GM21526 (cell line): ENCODE measurements at regions not wholly inside any gene's neighbourhood (a gene's known extent, or its start where the extent isn't known, plus 50 kb on each side); places are given as distances from the start of the nearest gene placed in this dataset.

Source experiments
- ATAC-seq: cut with Tn5 transposase; IDR thresholded peaks from one replicate; pipeline ENCODE4 v1.9.1; 2021; ENCODE audit warnings: moderate library complexity; ENCODE audit not compliant: unreplicated experiment, low FRiP score

DNA sequence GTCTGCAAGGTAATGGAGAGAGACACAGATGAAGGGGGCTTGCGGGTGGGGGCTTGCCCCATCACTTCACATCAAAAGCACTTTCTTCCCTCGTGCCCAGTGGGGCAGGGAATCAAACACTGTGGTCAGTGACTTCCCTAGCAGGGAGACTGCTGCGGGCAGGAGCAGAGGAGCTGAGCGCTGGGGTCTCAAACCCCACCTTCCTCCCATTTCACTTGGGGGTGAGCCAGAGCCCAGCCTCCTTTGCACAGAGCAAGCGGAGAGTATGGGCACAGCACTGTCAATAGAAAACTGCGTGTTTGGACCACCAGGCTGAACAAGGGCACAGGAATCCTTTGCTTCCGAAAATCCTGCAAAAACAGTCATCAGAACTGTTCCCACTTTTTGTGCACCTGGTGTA lies 355.8 kb upstream of the MKI67 start:
- no peak for ATAC-seq

DNA sequence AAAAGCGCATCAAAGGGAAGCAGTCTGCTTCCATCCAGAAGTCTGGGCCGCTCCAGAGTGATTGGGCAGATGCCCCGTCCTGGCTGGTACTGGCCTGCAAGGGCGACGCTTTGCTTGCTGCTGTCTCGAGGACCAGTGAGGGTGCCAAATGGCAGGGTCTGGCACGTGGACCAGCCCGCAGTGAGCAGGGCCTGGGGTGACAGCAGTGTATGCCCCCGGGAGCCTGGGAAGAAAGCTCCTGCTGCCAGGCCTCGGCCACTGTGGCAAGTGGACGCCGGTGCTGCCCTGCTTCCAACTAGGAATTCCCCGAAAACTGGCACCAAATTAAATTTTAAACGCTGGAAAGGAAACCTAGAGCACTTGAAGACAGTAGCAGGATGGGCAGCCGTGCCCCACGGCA lies 357.0 kb upstream of the MKI67 start:
- no peak for ATAC-seq

DNA sequence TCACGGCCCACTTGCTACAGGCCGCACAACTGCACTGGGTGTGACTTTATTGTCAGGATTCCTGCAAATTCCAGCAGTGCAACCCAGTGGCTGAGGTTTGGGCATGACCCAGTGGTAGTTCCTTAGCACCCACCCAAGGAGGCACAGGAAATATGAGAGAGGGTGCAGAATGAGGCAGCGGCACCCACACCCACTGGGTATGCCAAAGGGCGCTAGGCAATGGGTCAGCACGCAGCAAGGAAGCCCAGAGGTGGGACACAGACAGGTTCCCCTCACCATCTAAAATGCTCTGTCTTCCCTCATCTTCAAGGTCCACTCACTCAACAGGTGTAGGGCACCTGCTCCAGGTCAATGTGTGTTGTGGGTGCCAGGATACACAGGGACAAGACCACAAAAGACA lies 357.8 kb upstream of the MKI67 start:
- ATAC-seq, result no peak

DNA sequence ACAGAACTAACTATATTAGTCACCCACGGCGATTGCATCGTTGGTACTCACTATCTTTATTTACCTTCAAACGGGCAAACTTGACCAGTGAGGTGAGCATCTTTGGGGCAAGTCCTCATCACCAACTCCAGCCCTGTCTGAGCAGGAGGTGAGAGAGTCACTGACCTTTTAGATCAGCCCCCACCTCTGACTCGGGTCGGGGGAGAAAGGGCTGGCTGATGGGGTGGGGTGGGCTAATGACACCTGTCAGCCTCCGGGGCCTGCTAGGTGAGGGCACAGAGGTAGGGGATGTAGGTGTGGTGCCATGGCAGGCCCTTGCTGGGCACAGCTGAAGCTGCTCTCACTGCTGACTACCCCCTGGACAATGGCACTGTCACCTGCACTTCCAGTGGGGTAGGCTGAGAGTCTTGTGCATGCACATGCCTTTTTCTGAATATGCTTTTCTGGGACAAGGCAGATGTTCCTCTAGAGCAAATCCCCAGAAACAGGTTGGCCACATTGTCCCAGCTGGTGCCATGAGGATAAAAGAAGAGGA lies 359.5 kb upstream of the MKI67 start:
- no peak for ATAC-seq

GRCh38 chr10:128487517-128487916 lies 361.3 kb upstream of the MKI67 start:
- no peak for ATAC-seq

DNA sequence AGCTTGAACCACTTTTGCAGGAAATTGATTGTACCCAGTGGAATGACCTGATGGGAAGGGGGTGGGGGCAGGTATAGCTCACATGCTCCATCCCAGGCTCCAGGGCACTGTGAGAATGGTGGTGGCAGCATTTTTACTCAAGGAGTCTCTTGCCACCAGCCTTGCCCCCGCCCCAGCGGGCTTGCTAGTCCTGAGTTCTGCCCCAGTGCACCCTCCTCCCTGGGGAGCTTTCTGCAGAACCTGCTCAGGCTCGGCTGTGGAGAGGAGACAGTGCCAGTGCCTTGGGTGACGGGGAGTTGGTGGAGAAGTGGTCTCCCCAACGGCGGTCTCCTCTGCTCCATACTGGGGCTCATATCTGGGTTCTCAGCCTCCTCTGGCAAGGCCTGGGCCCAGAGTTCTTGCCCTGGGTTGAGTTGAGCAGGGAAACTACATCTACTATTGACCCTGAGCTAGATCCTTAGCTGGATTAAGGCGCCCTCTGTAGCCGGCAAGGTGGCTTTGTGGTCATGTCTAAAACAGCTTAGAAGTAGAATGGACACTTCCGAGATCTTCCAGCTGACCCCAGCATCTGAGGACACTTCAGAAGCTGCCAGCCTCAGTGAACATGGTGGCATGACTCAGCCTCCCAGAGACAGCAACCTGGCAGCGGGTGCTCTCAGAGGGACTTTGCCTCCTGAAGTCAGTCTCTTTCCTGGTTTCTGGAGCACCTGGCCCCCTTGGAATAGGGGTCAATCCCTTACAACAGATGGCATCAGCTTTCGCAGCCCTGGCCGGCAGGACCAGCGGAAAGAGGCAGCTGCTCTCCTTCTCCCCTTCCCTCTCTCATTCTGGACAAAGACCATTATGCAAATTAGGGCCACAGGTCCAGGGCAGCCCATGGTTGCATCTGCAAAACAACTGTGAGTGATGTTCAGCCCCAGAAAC lies 363.4 kb upstream of the MKI67 start:
- ATAC-seq, result no peak

- no peak for ATAC-seq
Measured at GRCh38 chr10:128491686-128492085, 365.5 kb upstream of the MKI67 start.

DNA sequence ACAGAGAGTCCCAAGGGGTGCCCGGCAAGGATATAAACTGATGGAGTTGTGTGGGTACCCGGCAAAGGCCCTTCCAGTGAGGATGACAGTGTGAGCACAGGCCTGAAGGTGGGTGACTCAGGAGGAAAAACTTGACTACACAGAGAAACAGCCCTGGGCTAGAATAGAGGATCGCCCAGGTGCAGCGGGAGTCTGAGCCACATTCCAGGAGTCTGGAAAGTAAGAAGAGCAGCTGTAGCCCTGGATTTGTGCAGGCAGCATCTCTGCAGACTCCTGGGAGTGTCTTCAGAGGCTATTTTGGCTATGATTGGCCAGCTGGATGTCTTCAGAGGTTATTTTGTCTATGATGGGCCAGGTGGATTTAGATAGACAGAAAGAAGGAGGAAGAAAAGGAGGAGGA lies 367.6 kb upstream of the MKI67 start:
- no peak for ATAC-seq

GRCh38 chr10:128494665-128495064 lies 368.4 kb upstream of the MKI67 start:
- ATAC-seq, result no peak

DNA sequence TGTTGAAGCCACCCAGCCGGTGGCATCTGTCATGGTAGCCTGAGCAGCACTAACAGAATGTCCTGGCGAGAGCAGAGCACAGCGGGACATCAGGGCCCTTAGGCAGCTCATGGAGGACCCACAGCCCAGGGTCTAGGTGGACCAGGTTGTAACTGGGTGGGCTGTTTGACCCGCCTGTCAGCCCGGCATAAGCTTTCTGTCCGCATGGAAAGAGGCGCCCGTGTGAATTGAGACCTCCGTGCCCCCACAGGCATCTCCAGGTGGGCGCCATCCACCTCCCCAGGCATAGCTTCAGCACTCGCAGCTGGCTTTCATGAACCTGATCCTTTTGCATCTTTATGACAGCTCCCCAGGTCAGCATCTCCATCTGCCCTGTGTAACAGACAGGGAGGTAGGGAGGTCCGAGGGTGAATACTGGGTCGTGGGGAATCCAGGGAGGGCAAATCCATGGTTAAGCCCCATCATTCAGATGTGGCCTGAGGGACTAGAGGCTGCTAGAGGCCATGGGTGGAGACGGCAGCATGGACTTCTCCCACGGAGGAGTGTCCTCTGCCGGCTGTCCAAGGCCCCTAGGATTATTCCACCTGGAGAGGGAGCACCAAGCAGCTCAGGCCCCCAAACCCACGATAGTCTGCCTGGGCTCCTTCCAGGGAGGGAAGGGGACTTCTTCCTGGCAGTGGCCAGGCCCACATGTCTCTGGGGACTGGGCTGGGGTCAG lies 371.6 kb upstream of the MKI67 start:
- no peak for ATAC-seq

- ATAC-seq, result no peak
Measured at GRCh38 chr10:128498378-128498730, 372.1 kb upstream of the MKI67 start.

DNA sequence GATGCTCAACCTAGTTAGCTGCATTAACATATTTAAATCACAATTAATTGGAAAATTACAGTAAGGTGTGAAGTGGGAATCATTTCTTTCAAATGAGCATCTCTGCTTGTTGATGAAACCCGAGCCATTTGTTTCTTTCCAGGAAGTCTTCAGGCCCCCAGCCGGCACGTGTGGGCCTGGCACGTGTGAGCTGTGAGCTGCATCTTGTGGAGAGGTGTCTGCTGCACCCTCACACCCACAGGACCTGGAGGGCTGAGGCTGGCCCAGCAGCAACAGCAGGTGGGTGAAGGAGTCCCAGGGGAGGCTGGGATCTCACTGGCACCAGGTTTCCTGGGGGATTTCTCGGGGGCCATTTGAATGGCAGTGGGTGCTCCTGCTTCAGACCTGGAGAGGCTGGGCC lies 372.5 kb upstream of the MKI67 start:
- no peak for ATAC-seq

- no peak for ATAC-seq
Measured at GRCh38 chr10:128499486-128499885, 373.3 kb upstream of the MKI67 start.

DNA sequence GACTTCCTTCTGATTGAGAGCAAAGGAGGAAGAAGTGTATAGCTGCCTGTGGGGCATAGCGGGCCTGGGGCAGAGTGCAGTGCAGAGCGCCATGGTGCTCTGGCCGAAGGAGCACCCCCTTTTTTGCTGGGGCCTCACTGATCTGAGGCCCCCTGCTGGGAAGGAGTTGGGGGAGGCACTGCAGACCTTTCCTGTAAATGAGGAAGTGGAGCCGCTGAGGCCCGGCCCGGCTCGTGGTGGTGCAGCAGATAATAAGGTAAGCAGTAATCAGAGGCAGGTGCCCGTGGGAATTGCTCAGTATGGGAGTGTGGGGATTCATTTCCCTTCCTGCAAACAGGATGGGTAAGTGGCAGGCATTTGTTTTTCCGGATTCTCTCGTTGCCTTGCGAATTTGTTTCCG lies 373.7 kb upstream of the MKI67 start:
- no peak for ATAC-seq

GRCh38 chr10:128500642-128501041 lies 374.4 kb upstream of the MKI67 start:
- ATAC-seq, result no peak

GRCh38 chr10:128505346-128505745 lies 379.1 kb upstream of the MKI67 start:
- no peak for ATAC-seq

- no peak for ATAC-seq
Measured at GRCh38 chr10:128506423-128506822, 380.2 kb upstream of the MKI67 start.

DNA sequence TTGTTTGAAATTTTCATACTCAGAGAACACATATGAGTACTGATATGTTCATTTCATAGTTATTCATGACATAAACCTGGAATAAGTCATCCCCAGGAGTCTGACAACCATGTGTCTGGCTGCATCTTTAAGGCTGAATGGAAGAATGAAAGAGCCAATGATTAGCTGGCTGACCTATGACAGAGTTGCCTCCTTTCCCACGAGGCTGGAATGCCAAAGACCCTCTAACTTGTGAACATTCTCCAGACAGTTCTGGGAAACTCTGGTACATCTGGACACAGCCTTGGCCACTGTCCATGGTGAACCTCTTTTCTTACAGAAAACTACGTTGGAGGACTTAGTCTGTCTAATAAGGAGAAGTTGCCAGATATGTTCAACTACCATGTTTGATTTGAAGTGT lies 380.8 kb upstream of the MKI67 start:
- ATAC-seq, result no peak

DNA sequence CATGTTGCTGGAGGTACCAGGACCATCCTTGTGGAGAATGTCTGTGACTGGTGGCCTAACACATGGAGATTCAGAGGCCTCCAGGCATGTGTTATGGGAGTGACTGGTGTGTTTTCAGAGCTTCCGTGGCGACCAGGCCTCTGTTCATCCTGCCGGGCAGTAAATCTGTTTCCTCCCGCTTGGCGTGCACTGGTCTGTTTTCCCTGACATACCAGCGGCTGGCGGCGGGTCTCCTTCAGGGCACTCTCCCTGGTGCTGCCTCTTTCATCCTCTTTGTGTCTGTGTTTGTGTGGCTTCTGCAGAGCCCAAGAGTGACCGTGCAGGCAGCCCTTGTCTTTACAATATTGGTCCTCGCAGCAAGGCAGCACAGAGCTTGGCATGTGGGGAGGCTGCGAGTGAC lies 385.1 kb upstream of the MKI67 start:
- no peak for ATAC-seq

DNA sequence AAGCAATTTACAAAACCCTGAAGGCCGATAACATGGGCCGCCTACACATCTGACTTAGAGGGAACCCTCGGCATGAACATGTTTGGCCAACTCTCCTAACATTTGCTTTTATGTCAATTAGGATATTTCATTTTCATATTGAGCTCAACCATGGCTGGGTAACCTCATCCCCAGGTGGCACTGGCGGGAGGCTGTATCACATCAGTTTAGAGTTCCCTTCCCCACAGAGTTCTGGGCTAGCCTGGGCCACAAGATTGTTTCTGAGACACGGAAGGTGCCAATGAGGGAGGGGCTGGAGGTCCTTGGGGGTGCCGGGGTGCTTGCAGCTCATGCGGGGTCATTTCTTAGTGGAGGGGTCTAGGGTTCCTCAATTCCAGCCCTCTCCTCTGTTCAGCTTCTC lies 386.5 kb upstream of the MKI67 start:
- ATAC-seq, result no peak

DNA sequence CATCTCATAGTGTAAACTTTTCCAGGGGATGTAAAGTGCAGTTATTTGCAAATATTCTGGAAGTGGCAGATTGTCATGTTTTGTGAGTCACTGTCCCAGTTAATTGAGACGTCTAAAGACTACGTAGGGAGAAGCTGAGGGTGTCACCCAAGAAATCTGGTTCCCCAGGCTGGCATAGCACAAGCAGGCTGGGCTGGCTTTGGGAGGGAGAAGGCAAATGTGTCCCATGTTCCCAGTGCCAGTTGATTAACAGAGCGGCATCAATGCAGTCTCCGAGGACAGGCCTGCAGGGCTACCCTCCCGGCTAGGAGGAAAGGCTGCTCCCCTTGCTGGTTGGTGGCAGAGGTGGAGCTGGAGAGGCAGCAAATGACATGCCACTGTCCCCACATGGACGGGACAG lies 388.3 kb upstream of the MKI67 start:
- no peak for ATAC-seq

GRCh38 chr10:128516180-128516579 lies 390.0 kb upstream of the MKI67 start:
- ATAC-seq, result no peak
